WI38 (cell line): ENCODE measurements at regions not wholly inside any gene's neighbourhood (a gene's known extent, or its start where the extent isn't known, plus 50 kb on each side); places are given as distances from the start of the nearest gene placed in this dataset.

Experiments
- H3K4me3 ChIP-seq: 2 replicates; pipeline ENCODE4 v1.5.1; 2011; ENCODE audit warnings: low read depth, mild to moderate bottlenecking, control low read depth, low read length
- TF ChIP-seq, protein P1 (sequence below): IDR thresholded peaks from 2 replicates; pipeline ENCODE4 v1.5.1; 2012; ENCODE audit warnings: low read depth, mild to moderate bottlenecking, control low read depth, low read length

DNA sequence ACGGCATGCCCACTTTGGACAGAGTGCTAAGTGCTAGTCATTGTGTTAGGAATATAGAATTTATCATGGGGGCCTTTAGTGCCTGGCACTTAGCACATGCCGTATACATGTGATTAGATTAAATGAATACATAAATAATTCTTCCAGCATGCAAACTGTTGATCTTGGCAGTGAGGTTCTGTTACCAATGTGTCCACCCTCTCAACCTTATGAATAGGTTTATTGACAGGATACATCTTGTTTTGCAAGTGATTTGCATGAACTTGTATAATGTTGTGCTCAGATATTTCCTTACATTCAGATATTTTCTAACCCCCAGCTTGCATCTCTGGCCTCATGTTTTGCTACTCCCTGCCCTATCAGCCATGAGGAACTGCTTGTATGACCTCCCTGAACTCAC, 60.3 kb upstream of the ZNF648 start:
- TF ChIP-seq, protein P1, sequence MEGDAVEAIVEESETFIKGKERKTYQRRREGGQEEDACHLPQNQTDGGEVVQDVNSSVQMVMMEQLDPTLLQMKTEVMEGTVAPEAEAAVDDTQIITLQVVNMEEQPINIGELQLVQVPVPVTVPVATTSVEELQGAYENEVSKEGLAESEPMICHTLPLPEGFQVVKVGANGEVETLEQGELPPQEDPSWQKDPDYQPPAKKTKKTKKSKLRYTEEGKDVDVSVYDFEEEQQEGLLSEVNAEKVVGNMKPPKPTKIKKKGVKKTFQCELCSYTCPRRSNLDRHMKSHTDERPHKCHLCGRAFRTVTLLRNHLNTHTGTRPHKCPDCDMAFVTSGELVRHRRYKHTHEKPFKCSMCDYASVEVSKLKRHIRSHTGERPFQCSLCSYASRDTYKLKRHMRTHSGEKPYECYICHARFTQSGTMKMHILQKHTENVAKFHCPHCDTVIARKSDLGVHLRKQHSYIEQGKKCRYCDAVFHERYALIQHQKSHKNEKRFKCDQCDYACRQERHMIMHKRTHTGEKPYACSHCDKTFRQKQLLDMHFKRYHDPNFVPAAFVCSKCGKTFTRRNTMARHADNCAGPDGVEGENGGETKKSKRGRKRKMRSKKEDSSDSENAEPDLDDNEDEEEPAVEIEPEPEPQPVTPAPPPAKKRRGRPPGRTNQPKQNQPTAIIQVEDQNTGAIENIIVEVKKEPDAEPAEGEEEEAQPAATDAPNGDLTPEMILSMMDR = no peak
- no peak overlapping the region for H3K4me3 ChIP-seq

DNA sequence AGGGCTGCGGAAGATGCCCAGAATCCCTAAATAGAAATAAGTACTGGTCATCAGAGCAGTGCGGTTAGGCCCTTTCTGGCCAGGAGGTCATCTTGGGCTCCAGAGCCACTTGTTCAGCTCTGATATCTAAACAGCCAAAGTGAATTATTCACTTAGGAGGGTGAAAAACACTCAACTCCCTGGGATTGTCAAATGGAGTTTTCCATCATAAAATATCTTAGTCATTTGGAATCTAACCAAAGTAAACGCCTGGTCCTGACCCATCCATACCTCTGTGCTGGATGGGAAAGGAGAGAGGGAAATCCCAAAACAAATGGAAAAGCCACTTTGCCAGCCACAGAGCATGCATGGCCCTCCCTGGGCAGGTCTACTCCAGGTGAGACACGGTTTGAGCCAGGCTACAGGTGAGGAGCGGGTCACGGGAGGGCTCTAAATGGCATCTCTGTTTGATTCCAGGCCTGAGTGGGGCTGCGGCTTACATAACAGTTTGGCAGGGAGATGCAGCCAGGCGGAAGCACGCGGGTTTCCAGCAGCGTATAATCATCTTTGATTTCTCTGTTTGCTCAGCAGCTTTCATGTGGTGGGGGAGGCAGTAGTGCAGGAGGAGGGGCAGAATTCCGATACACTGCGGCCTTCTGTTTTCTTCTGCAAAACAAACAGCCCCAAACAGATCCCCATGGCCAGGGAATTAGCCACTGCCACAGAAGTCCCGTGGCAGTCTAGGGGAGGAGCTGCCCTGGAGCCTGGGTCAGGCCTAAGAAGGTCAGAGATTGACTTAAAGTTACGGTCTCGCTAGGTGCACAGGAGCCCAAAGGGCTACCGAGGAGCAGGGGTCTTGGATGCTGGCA, 59.1 kb upstream of the ZNF648 start:
- TF ChIP-seq, protein P1 = no peak

DNA sequence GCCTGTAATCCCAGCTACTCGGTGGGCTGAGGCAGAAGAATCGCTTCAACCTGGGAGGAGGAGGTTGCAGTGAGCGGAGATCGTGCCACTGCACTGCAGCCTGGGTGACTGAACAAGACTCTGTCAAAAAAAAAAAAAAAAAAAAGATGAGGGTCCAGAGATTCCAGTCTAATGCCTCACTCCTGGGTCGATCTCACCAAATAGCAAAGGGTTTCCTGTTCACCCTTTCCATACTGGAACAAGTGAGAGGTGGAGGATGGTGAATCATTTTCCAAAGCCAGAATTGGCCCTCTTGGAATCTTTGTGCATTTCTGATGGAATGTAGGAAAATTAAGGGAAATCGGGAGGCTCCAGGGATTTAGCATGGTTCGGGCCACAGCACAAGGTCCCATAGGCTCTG, 58.1 kb upstream of the ZNF648 start:
- TF ChIP-seq, protein P1 = no peak
- no peak overlapping the region for H3K4me3 ChIP-seq

More for the DNA sequence above, 59.1 kb upstream of the ZNF648 start:
- H3K4me3 ChIP-seq = no peak overlapping the region

DNA sequence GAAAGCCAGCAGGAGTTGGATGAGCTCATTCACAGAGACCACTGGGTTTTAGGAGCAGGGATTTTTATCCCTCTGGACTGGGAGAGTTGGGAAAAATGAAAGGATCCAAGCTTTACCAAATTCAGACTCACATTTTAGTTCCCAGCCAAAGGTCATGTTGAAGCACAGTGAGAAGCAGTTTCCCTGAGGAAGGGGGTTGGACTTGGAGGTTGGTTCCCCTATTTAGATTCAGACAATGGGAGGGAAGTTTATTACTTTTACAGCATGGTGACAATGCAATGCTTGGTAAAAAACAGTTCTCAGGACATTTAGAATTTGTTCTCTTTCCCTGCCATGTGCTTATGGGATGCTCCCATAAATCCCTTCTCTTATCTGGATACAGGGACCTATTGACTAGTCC, 57.3 kb upstream of the ZNF648 start:
- TF ChIP-seq, protein P1 = no peak
- H3K4me3 ChIP-seq = no peak overlapping the region

DNA sequence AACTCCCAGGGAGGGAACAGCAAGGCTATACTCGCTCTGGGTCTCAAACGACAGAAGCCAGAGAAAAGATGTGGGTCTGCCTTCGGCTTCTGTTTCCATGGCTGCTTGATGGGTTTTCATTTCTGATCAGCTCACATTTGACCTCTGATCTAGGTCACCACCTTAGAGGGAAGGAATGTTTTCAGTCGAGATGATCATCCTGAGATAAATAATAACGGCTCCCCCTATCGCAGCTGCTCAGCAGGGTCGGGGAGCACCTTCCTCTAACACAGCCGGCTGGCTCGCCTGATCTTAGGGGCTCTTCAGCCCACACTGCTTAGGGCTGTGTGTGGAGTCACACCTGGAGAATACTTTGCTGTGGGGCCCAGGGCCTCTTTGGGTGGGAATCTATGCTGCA, 53.1 kb upstream of the ZNF648 start:
- TF ChIP-seq, protein P1 = no peak
- no peak overlapping the region for H3K4me3 ChIP-seq

DNA sequence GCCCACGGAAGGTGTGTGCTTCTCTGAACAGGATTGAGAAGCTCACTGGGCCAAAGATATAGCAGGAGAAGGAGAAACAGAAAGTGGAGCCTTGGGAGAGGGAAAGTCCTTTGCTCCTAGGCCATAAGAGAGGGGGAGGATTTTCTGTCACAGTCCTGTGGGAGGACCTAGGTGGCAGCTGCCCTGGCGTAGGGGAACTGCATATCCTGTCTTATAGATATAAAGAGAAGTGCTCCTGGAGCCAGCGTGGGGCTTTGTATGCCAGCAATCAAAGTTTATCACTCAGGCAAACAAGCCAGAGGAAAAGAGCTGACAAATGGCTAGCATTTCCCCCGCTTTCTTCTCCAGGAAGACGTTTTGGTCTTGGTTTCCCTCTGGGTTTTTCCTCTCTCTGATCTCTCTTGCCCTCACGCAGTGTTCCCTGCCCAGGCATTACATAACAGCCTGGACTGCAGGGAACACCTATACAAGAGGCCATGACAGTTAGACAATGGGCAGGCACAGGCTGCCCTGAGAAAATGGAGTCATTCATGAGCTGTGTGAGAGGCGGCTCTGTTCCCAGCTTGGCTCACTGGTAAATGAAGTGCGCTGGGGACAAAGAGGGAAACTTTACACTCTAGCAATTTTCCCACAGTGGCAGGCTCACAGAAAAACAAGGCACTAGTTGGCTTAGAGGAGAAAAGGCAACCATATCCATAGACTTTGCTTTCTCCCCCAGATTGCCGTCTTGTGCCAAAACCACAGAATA, 52.5 kb upstream of the ZNF648 start:
- H3K4me3 ChIP-seq = no peak overlapping the region
- TF ChIP-seq, protein P1 = no peak

DNA sequence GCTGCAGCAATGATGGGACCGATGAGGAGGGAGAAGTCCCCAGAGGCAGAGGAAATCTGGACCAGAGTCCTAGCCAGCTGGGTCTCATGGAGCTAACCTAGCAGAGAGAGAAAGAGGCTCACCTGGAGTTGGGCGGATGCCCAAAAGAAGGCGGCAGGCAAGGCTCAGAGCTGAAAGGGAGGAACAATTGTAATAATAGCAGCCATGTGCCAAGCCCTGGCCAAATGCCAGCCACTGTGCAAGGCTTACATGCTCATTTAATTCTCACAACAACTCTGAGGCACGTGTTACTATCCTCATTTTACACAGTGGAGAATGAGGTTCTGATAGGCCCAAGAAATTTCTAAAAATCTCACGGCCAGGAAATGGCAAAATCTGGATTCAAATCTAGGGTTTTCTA, 50.0 kb upstream of the ZNF648 start:
- TF ChIP-seq, protein P1 = no peak
- H3K4me3 ChIP-seq = no peak overlapping the region
